SK-N-SH treated with all-trans-retinoic acid at 6 μM for 48 hours (cell line): ENCODE measurements at regions not wholly inside any gene's neighbourhood (a gene's known extent, or its start where the extent isn't known, plus 50 kb on each side); places are given as distances from the start of the nearest gene placed in this dataset.

Experiments
- ARNTL ChIP-seq: fragments of 450-650 bp; formaldehyde crosslinking; IDR thresholded peaks from 2 replicates; pipeline ENCODE4 v1.5.0; 2020; ENCODE audit warnings: low read depth, mild to moderate bottlenecking, moderate library complexity, borderline replicate concordance
- ISL1 ChIP-seq: fragments of 250-450 bp; sonication (Bioruptor Pico); IDR thresholded peaks from 2 replicates; pipeline ENCODE4 v2.1.2; 2022; ENCODE audit warnings: mild to moderate bottlenecking, moderate library complexity
- OSR1 ChIP-seq: fragments of 250-450 bp; sonication (Bioruptor Pico); IDR thresholded peaks from 2 replicates; pipeline ENCODE4 v1.8.0; 2022; ENCODE audit warnings: moderate library complexity, mild to moderate bottlenecking, inconsistent platforms
- TOX ChIP-seq: fragments of 250-450 bp; sonication (Bioruptor Pico); IDR thresholded peaks from 2 replicates; pipeline ENCODE4 v1.8.0; 2021; ENCODE audit warnings: mild to moderate bottlenecking, moderate library complexity, borderline replicate concordance
- ZFP30 ChIP-seq: fragments of 450-650 bp; formaldehyde crosslinking; IDR thresholded peaks from 2 replicates; pipeline ENCODE4 v1.5.0; 2022; ENCODE audit warnings: mild to moderate bottlenecking, moderate library complexity
- TF ChIP-seq, protein P1 (sequence below): fragments of 250-450 bp; sonication (Bioruptor Pico); IDR thresholded peaks from 2 replicates; pipeline ENCODE4 v1.8.0; 2021; ENCODE audit warnings: low read depth, mild to moderate bottlenecking, moderate library complexity, borderline replicate concordance
- TF ChIP-seq, protein P2 (sequence below): fragments of 250-450 bp; sonication (Bioruptor Pico); IDR thresholded peaks from 2 replicates; pipeline ENCODE4 v1.5.1; 2021; ENCODE audit warnings: mild to moderate bottlenecking, moderate library complexity
- TF ChIP-seq, protein P3 (sequence below): fragments of 250-450 bp; sonication (Bioruptor Pico); IDR thresholded peaks from 2 replicates; pipeline ENCODE4 v1.5.0; 2020; ENCODE audit warnings: mild to moderate bottlenecking, moderate library complexity
- TF ChIP-seq, protein P4 (sequence below): fragments of 250-450 bp; sonication (Bioruptor Pico); IDR thresholded peaks from 2 replicates; pipeline ENCODE4 v1.8.0; 2020; ENCODE audit warnings: mild to moderate bottlenecking, moderate library complexity, borderline replicate concordance

DNA sequence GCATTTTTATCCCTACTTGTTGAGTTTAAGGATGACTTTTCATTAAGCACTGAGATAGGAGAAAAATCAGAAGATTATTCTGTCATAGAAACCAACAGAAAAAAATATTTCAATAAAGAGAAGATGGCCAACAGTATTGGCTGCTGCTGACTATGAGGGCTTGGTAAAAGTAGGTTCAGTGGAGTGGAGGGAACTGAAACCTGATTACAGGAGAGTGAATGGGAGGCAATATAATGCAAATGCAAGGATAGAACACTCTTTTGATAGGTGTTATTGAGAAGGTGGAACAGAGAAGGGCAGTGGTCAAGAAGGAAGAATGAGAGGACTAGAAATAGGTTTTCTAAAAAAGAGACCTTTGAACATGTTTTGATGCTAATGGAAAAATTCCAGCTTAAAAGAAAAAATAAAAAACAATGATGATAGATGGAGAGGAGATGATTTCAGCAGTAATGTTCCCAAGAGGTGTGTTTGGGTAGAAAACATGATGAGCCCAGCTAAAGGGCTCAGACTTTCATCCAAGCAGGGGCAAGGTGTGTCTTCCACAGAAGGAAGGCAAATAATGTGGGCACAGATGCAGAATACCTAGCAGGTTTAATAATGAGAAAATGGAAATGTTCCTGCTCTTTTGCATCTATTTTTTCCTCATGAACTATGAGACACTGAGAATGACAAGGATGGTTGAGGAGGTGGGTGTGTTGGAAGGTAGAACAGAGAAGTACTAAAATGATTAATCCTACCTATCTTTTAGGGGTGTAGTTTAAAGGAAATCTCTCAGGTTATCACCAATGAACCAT is 397.9 kb upstream of the GOLIM4 start:
- TF ChIP-seq, protein P1, sequence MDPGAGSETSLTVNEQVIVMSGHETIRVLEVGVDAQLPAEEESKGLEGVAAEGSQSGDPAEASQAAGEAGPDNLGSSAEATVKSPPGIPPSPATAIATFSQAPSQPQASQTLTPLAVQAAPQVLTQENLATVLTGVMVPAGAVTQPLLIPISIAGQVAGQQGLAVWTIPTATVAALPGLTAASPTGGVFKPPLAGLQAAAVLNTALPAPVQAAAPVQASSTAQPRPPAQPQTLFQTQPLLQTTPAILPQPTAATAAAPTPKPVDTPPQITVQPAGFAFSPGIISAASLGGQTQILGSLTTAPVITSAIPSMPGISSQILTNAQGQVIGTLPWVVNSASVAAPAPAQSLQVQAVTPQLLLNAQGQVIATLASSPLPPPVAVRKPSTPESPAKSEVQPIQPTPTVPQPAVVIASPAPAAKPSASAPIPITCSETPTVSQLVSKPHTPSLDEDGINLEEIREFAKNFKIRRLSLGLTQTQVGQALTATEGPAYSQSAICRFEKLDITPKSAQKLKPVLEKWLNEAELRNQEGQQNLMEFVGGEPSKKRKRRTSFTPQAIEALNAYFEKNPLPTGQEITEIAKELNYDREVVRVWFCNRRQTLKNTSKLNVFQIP: no peak
- TF ChIP-seq, protein P2, sequence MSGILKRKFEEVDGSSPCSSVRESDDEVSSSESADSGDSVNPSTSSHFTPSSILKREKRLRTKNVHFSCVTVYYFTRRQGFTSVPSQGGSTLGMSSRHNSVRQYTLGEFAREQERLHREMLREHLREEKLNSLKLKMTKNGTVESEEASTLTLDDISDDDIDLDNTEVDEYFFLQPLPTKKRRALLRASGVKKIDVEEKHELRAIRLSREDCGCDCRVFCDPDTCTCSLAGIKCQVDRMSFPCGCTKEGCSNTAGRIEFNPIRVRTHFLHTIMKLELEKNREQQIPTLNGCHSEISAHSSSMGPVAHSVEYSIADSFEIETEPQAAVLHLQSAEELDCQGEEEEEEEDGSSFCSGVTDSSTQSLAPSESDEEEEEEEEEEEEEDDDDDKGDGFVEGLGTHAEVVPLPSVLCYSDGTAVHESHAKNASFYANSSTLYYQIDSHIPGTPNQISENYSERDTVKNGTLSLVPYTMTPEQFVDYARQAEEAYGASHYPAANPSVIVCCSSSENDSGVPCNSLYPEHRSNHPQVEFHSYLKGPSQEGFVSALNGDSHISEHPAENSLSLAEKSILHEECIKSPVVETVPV (CRISPR knock-in tag): no peak
- TF ChIP-seq ARNTL: no peak
- no peak for TF ChIP-seq OSR1 (CRISPR knock-in tag)
- TF ChIP-seq, protein P3, sequence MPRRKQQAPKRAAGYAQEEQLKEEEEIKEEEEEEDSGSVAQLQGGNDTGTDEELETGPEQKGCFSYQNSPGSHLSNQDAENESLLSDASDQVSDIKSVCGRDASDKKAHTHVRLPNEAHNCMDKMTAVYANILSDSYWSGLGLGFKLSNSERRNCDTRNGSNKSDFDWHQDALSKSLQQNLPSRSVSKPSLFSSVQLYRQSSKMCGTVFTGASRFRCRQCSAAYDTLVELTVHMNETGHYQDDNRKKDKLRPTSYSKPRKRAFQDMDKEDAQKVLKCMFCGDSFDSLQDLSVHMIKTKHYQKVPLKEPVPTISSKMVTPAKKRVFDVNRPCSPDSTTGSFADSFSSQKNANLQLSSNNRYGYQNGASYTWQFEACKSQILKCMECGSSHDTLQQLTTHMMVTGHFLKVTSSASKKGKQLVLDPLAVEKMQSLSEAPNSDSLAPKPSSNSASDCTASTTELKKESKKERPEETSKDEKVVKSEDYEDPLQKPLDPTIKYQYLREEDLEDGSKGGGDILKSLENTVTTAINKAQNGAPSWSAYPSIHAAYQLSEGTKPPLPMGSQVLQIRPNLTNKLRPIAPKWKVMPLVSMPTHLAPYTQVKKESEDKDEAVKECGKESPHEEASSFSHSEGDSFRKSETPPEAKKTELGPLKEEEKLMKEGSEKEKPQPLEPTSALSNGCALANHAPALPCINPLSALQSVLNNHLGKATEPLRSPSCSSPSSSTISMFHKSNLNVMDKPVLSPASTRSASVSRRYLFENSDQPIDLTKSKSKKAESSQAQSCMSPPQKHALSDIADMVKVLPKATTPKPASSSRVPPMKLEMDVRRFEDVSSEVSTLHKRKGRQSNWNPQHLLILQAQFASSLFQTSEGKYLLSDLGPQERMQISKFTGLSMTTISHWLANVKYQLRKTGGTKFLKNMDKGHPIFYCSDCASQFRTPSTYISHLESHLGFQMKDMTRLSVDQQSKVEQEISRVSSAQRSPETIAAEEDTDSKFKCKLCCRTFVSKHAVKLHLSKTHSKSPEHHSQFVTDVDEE: no peak
- TF ChIP-seq, protein P4, sequence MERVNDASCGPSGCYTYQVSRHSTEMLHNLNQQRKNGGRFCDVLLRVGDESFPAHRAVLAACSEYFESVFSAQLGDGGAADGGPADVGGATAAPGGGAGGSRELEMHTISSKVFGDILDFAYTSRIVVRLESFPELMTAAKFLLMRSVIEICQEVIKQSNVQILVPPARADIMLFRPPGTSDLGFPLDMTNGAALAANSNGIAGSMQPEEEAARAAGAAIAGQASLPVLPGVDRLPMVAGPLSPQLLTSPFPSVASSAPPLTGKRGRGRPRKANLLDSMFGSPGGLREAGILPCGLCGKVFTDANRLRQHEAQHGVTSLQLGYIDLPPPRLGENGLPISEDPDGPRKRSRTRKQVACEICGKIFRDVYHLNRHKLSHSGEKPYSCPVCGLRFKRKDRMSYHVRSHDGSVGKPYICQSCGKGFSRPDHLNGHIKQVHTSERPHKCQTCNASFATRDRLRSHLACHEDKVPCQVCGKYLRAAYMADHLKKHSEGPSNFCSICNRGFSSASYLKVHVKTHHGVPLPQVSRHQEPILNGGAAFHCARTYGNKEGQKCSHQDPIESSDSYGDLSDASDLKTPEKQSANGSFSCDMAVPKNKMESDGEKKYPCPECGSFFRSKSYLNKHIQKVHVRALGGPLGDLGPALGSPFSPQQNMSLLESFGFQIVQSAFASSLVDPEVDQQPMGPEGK: no peak
- TF ChIP-seq ISL1 (CRISPR knock-in tag): no peak
- TF ChIP-seq ZFP30 (CRISPR knock-in tag): no peak
- no peak for TF ChIP-seq TOX (CRISPR knock-in tag)
